HS-5 (cell line): ENCODE measurements at regions not wholly inside any gene's neighbourhood (a gene's known extent, or its start where the extent isn't known, plus 50 kb on each side); places are given as distances from the start of the nearest gene placed in this dataset.
"Not testable (repeated sequence)": the region's sequence is repeated elsewhere in the genome, so short reads cannot be mapped to it uniquely, and the experiment has no call there.

Experiments used
- DNase-seq: peaks from one replicate; pipeline ENCODE4 v3.0.0-alpha.2; 2012; ENCODE audit warnings: low read depth

DNA sequence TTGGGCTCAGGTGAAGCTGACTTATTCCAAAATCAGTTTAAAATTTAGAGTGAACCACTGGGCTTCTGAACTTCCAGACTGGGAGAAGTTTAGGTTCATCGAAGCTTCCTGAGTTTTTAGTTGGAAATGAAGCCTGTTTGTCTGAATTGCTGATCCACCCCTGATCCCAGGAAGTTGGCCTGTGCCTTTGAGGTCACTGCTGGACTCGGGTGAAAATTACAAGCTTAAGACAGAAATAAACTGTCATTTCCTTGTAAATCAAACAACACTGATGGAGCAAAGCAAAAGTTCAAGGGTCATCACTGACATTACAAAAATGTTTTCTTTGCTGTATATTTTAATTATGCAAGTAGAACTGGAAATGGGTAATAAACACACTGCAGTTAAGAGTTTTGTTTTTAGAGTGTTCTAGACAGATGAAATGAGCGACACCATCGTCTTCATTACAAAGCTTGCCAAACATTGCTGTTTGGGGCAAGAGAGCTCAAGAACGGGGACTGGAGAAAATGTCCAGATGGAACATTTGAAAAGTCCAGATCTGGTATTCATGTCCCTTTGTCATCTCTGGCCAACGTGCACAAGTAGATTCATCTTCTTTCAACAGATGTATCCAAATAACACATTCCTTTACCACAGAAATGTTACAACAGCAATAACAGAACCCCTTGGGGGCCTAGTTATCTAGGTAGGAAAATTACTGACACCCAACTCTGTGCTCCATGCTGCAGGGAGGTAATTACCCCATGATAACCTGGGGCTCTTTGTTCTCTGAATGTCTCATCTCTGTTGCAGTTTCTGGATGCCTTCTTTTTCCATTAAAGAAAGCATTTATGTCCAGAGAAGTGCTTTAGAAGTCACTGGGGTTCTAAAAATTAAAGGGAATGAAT lies 142.4 kb upstream of the ERCC6L2 start:
- no peak for DNase-seq

GRCh38 chr9:95731876-95732275 lies 143.6 kb upstream of the ERCC6L2 start:
- no peak for DNase-seq

GRCh38 chr9:95729669-95730368 lies 145.7 kb upstream of the ERCC6L2 start:
- no peak for DNase-seq

GRCh38 chr9:95729046-95729445 lies 146.4 kb upstream of the ERCC6L2 start:
- no peak for DNase-seq

DNA sequence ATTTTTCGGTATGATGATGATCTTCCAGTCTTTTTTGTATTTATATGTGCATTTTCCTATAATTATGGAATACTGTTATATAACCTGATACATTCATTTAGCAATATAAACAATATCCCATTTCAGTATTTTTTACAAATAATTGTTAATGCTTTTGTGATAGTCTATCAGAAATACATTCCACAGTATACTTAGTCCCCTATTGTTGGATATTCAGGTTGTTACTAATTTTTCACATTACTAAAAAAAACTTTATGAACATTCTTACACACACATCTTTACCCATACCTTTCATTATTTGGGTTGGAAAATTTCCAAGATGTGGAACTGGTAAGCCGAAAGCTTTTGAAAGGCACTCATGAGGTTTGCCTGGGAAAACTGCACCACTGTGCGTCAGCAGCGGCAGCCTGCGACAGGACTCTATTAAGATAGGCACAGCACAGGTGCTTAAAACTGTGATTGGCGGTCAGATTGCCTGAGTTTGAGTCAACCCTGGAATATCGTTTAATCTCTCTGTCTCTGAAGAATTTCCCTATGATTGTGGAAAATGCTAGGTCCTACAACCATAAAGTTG lies 147.5 kb upstream of the ERCC6L2 start:
- DNase-seq: no peak

DNA sequence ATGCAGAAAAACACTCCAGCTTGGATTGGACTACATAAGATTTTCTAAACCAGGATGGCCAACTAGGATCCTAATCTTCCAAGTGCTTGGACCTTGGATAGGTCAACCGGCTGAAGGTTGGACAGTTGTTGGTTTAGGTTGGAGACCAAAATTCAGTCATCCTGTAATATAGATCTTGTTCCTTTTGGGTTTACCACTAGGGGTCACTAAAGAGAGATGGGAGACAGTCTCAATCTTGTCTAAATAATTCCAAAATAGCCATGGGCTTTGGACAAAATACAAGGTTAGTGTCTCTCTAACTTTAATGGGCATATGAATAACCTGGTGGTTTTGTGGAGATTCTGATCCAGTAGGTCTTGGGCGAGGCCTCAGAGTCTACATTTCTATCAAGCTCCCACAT lies 148.7 kb upstream of the ERCC6L2 start:
- peak; percentile 45 for DNase-seq

- DNase-seq: no peak
These were observed 150.4 kb upstream of the ERCC6L2 start for GRCh38 chr9:95725045-95725444.

DNA sequence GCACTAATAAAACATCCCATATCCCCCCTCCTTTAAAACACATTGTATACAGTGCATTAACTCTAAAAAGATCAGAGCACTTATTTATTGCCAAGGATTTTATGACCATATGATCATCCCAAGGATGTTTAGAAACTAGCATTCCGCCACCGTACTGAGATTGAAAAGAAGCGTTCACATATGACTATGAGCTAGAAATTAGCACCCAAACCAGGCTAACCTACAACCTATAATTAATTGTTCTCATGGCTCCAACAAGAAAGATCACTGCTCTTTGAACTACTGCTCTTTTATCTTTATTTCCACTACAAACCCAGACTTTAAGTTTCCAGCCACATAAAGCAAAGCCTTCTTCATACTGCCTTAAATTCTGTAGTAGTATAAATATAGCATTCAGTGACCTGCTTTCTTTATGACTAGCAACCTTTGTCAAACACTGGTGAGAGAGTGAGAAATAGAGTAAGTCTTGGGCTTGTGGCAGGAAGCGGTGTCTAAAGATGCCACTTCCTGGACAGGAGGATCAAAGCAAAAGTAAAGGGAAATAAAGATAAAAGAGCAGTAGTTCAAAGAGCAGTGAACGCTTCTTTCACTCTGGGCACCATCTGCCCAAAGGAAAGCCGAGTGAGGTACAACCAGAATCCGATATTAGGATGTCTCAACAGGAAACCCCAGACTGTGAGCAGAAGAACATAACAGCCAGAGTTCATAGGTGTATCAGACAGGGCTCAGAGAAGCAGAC lies 151.1 kb upstream of the ERCC6L2 start:
- no peak for DNase-seq

DNA sequence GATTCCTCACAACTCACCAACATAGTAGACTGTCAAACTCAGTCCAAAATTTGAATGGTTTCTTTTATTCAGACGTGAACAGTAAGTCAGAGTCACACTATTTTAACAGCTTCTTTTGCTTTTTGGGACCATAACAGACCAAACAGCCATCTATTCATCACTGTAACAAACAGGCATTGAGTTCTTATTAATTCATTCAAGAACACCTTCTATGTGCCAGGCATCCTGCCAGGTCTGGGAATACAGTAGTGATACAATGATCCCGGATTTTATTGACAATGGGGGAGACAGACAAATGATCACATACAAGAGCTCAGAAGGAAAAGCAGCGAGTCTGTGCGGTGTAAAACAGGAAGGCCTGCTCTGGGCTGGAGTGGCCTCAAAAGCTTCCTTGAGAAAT lies 153.3 kb upstream of the ERCC6L2 start:
- DNase-seq: no peak

DNA sequence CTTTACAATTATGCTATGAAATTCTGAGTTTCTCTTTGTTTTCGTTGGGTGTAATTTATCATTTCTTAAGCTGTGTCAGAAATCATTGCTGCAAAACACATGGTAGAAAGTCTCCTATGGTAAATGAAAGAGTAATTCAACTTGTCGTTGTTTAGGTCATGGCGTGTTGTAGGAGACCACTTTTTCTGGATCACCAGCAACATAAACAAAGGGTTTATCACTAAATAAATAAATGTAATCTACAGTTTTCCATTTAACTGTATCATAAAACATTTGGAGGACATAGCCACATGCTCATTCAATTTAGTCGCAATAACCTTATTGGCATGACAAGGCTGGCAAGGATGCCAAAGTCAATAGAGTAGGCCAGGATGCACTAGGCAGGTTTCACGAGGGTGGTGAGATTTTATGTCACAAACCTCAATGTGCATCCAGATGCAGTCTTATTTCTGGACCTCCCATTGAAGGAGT lies 154.4 kb upstream of the ERCC6L2 start:
- no peak for DNase-seq

DNA sequence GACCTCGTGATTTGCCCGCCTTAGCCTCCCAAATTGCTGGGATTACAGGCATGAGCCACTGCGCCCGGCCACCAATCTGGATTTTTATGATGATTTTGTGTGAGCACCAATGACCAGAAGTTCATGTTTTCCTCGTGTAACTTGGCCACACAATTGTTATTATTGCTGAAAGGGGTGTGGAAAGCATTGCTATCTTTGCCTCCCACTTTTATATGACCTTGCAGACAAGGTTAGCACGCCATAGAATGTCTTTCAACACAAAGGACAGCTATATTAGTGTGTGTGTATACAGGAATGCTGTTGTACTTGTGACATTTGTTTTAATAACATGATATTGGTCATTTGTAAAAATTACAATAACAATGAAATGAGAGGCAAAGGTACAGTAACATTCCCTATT lies 155.0 kb upstream of the ERCC6L2 start:
- no peak for DNase-seq

- DNase-seq: no peak
These were observed 156.1 kb upstream of the ERCC6L2 start for GRCh38 chr9:95719354-95719753.

DNA sequence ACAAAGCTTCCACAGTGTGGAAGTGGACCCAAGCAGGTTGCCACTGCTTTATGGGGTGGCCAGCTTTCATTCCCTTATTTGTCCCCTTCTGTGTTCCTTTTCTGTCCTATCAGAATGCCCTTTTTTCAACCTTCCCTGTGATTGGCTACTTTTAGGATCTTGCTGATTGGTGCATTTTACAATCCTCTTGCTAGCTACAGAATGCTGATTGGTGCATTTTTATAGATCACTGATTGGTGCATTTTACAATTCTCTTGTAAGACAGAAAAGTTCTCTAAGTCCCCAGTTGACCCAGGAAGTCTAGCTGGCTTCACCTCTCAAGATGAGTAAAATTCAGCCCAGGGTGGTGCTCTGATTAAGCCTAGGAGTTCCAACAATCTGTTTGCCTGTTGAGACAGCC lies 157.2 kb upstream of the ERCC6L2 start:
- DNase-seq: no peak

DNA sequence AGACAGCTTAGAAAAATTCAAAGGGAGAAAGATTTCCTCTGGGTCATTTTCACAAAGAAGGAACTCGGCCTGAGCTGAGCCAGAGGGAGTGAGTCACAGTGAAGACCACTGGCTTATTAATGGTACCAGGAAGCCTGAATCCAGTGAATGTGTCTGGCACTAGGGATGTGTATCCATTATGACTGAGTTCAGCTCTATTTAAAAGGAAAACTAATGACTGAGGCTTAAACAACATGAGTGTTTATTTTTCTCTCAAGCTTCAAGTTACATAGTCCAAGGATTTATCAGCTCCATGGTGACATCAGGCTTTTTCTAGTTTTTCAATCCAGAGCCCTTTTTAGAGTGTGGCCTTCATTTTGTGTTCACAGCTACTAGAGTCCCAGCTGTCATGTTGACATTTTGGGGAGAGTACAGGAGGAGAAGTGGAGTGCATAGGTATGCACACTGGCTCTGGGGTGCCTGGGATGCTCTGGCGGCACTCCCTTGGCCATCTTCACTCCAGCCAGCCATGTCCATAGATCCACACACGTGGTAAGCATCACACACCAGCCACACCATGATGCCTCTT lies 159.5 kb upstream of the ERCC6L2 start:
- no peak for DNase-seq

GRCh38 chr9:95710446-95710845 lies 165.0 kb upstream of the ERCC6L2 start:
- DNase-seq: no peak

- no peak for DNase-seq
These were observed 178.8 kb upstream of the ERCC6L2 start for GRCh38 chr9:95696701-95697100.

- no peak for DNase-seq
These were observed 174.7 kb upstream of the PTCH1 start for GRCh38 chr9:95691435-95691834.

DNA sequence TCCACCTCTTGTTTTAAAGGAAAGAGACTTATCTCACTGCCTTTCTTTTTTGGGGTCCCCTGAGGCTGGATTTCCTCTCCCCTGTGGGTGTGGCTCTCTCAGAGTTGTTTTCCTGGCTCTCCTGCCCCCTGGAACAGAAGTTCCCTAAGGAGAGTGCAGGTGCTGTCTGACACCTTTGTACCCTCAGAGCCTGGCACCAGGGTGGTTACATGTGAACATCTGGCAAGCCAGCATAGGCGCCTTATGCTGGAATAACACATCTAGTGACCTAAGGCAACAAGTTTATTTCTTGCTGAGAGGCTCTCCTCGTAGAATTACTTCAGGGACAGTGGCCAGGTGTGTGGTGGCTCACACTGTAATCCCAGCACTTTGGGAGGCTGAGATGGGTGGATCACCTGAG lies 172.9 kb upstream of the PTCH1 start:
- no peak for DNase-seq

GRCh38 chr9:95684516-95684915 lies 167.7 kb upstream of the PTCH1 start:
- DNase-seq: no peak

DNA sequence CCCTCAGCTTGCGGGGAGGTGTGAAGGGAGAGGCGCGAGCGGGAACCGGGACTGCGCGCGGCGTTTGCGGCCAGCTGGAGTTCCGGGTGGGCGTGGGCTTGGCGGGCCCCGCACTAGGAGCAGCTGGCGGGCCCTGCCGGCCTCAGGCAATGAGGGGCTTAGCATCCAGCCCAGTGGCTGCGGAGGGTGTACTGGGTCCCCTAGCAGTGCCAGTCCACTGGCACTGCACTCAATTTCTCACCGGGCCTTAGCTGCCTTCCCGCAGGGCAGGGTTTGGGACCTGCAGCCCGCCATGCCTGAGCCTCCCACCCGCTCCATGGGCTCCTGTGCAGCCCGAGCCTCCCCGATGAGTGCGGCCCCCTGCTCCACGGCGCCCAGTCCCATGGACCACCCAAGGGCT lies 163.5 kb upstream of the PTCH1 start:
- DNase-seq: not testable (repeated sequence)

- DNase-seq: no peak
These were observed 163.1 kb upstream of the PTCH1 start for GRCh38 chr9:95679874-95680273.

DNA sequence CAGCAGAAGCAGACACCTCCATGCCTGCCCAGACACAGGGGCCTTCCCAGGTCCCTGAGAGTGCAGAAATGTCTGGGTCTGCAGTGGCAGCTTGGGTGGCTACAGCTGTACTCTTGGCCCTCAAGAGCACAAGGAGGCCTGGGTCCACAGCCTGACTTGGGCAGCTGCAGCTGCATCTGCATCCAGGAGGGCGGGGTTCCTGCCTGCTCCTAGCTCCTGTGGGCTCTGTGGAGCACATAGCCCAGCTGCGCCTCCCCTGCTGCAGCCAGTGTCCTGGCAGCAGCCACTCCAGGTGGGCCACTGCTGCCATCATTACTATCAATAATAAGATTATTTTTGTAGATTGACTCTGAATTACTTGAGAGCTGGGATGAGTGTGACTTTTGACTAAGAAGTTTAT lies 162.0 kb upstream of the PTCH1 start:
- no peak for DNase-seq
